GM23338 (cell line): ENCODE measurements at regions not wholly inside any gene's neighbourhood (a gene's known extent, or its start where the extent isn't known, plus 50 kb on each side); places are given as distances from the start of the nearest gene placed in this dataset.
"Not testable (repeated sequence)": the region's sequence is repeated elsewhere in the genome, so short reads cannot be mapped to it uniquely, and the experiment has no call there.

Source experiments
- ATAC-seq: fragments of 200-7000 bp; cut with Tn5 transposase; 3 replicates; pipeline ENCODE4 v1.9.1; 2020
- DNase-seq: peaks from one replicate; pipeline ENCODE4 v3.0.0-alpha.2; 2015; ENCODE audit warnings: low spot score
- H2AFZ ChIP-seq: fragments of 200-600 bp; sonication (generic); 2 replicates; pipeline ENCODE4 v1.8.0; 2016; ENCODE audit warnings: antibody characterized with exemption, mild to moderate bottlenecking, moderate library complexity
- H3F3A ChIP-seq: fragments of 200-600 bp; sonication (generic); replicated peaks from 2 replicates; pipeline ENCODE4 v1.8.0; 2017; ENCODE audit warnings: antibody characterized with exemption, mixed run types, low read depth
- H3K27ac ChIP-seq: fragments of 200-600 bp; sonication (generic); 2 replicates; pipeline ENCODE4 v1.6.1; 2016; ENCODE audit warnings: low read depth
- H3K27me3 ChIP-seq: fragments of 200-600 bp; sonication (generic); 2 replicates; pipeline ENCODE4 v1.8.0; 2016; ENCODE audit warnings: mild to moderate bottlenecking, mixed run types, moderate library complexity; ENCODE audit not compliant: insufficient read depth
- H3K36me3 ChIP-seq: fragments of 200-600 bp; sonication (generic); 2 replicates; pipeline ENCODE4 v1.8.0; 2016; ENCODE audit warnings: mild to moderate bottlenecking; ENCODE audit not compliant: insufficient read depth
- H3K4me1 ChIP-seq: fragments of 200-600 bp; sonication (generic); 2 replicates; pipeline ENCODE4 v1.8.0; 2016; ENCODE audit warnings: mild to moderate bottlenecking, moderate library complexity; ENCODE audit not compliant: insufficient read depth
- H3K4me2 ChIP-seq: fragments of 200-600 bp; sonication (generic); 2 replicates; pipeline ENCODE4 v1.7.1; 2017; ENCODE audit warnings: mixed run types
- H3K4me3 ChIP-seq: fragments of 200-600 bp; sonication (generic); 2 replicates; pipeline ENCODE4 v1.6.1; 2016; ENCODE audit warnings: mixed run types
- H3K79me2 ChIP-seq: fragments of 200-600 bp; sonication (generic); replicated peaks from 2 replicates; pipeline ENCODE4 v1.8.0; 2017; ENCODE audit warnings: mild to moderate bottlenecking; ENCODE audit not compliant: insufficient read depth
- H3K9me2 ChIP-seq: fragments of 200-600 bp; sonication (generic); 2 replicates; pipeline ENCODE4 v1.8.0; 2017; ENCODE audit not compliant: insufficient read depth
- H4K20me1 ChIP-seq: fragments of 200-600 bp; sonication (generic); replicated peaks from 2 replicates; pipeline ENCODE4 v1.8.0; 2017; ENCODE audit warnings: mild to moderate bottlenecking; ENCODE audit not compliant: insufficient read depth
- H3K27ac Mint-ChIP-seq: 2 replicates; pipeline ENCODE4 v1.8.0; 2020; ENCODE audit warnings: inconsistent platforms, mild to moderate bottlenecking, moderate library complexity, mixed read lengths
- H3K27me3 Mint-ChIP-seq: 3 replicates; pipeline ENCODE4 v1.8.0; 2022; ENCODE audit warnings: low read depth, mild to moderate bottlenecking, moderate library complexity, mixed read lengths, inconsistent platforms; ENCODE audit not compliant: insufficient read depth, poor library complexity
- H3K36me3 Mint-ChIP-seq: 3 replicates; pipeline ENCODE4 v1.8.0; 2021; ENCODE audit warnings: low read depth, mild to moderate bottlenecking, inconsistent platforms, moderate library complexity, mixed read lengths
- H3K4me1 Mint-ChIP-seq: 3 replicates; pipeline ENCODE4 v1.8.0; 2020; ENCODE audit warnings: mild to moderate bottlenecking, inconsistent platforms, mixed read lengths
- H3K4me3 Mint-ChIP-seq: 3 replicates; pipeline ENCODE4 v1.8.0; 2021; ENCODE audit warnings: moderate library complexity, mild to moderate bottlenecking, inconsistent platforms, mixed read lengths
- H3K9me3 Mint-ChIP-seq: 3 replicates; pipeline ENCODE4 v1.8.0; 2020; ENCODE audit warnings: moderate library complexity, mild to moderate bottlenecking, inconsistent platforms, mixed read lengths
- CREB1 ChIP-seq: fragments of 250-450 bp; sonication (Bioruptor Pico); IDR thresholded peaks from 2 replicates; pipeline ENCODE4 v1.5.0; 2020; ENCODE audit warnings: low read depth, mild to moderate bottlenecking, moderate library complexity
- ETS1 ChIP-seq: IDR thresholded peaks from 2 replicates; pipeline ENCODE4 v1.6.1; 2016; ENCODE audit warnings: antibody characterized with exemption
- NANOG ChIP-seq: IDR thresholded peaks from 2 replicates; pipeline ENCODE4 v1.6.1; 2016; ENCODE audit warnings: antibody characterized with exemption, borderline replicate concordance
- POLR2AphosphoS5 ChIP-seq: IDR thresholded peaks from 2 replicates; pipeline ENCODE4 v1.6.1; 2016; ENCODE audit warnings: antibody characterized with exemption, low read depth
- ZNF114 ChIP-seq: fragments of 250-450 bp; sonication (Bioruptor Pico); IDR thresholded peaks from 2 replicates; pipeline ENCODE4 v1.5.0; 2020; ENCODE audit warnings: mild to moderate bottlenecking, moderate library complexity
- TF ChIP-seq, protein P1 (sequence below): IDR thresholded peaks from one replicate; pipeline ENCODE4 v1.6.1; 2018; ENCODE audit warnings: antibody characterized with exemption; ENCODE audit not compliant: unreplicated experiment
- TF ChIP-seq, protein P2 (sequence below), 2 experiments: fragments of 200-600 bp in 1 of 2; sonication (generic) in 1 of 2; conservative IDR thresholded peaks; 2 replicates each; pipeline versions ENCODE4 v1.5.1 to v1.6.1; 2016 to 2017; ENCODE audit warnings: antibody characterized with exemption in 2 of 2, low read depth in 2 of 2, mild to moderate bottlenecking in 2 of 2, moderate library complexity in 1 of 2

DNA sequence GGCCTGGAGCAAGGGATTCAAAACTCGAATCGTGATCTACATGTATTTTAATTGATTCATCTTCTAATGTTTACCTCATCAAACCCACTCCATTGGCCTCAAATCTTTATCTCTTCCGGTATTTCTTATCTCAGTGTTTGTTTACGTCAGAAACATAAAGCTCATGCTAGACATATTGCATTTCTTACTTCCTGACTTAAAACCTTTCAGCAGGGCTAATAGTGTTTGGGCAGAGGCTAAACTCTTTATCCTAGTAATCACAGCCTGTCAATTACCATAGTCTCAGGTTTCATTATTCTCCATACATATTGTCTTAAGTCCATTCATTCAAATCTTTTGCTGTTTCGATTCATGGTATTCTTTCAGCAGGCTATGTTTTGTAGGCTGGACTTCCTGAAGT, 81.3 kb upstream of the AGR3 start:
- H3K36me3 ChIP-seq, result no peaks in the 10 kb centered on the region
- Mint-ChIP-seq H3K36me3 (peaks cover 10% of the 10 kb centered on the region; the same call in 1 of the 3 replicates), H3K4me3 (no peak overlapping the region), H3K4me1 (no peaks in the 10 kb centered on the region), H3K9me3 (peaks cover 15% of the 10 kb centered on the region), H3K27me3 (no peaks in the 10 kb centered on the region), H3K27ac (no peak overlapping the region)
- no peak overlapping the region for H3K4me3 ChIP-seq
- H3F3A ChIP-seq, result no peaks in the 10 kb centered on the region
- 0 out of 2 replicates have a peak, but pooled peaks cover 3% of the 10 kb centered on the region for H3K9me2 ChIP-seq
- no peaks in the 10 kb centered on the region for H4K20me1 ChIP-seq
- H3K27me3 ChIP-seq, result no peaks in the 10 kb centered on the region
- no peaks in the 10 kb centered on the region for H3K4me1 ChIP-seq
- TF ChIP-seq, protein P1, sequence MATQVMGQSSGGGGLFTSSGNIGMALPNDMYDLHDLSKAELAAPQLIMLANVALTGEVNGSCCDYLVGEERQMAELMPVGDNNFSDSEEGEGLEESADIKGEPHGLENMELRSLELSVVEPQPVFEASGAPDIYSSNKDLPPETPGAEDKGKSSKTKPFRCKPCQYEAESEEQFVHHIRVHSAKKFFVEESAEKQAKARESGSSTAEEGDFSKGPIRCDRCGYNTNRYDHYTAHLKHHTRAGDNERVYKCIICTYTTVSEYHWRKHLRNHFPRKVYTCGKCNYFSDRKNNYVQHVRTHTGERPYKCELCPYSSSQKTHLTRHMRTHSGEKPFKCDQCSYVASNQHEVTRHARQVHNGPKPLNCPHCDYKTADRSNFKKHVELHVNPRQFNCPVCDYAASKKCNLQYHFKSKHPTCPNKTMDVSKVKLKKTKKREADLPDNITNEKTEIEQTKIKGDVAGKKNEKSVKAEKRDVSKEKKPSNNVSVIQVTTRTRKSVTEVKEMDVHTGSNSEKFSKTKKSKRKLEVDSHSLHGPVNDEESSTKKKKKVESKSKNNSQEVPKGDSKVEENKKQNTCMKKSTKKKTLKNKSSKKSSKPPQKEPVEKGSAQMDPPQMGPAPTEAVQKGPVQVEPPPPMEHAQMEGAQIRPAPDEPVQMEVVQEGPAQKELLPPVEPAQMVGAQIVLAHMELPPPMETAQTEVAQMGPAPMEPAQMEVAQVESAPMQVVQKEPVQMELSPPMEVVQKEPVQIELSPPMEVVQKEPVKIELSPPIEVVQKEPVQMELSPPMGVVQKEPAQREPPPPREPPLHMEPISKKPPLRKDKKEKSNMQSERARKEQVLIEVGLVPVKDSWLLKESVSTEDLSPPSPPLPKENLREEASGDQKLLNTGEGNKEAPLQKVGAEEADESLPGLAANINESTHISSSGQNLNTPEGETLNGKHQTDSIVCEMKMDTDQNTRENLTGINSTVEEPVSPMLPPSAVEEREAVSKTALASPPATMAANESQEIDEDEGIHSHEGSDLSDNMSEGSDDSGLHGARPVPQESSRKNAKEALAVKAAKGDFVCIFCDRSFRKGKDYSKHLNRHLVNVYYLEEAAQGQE, result no peak
- no peak for TF ChIP-seq ETS1
- TF ChIP-seq POLR2AphosphoS5, result no peak
- no peak for TF ChIP-seq CREB1 (CRISPR knock-in tag)
- no peak for TF ChIP-seq NANOG
- TF ChIP-seq, protein P2, sequence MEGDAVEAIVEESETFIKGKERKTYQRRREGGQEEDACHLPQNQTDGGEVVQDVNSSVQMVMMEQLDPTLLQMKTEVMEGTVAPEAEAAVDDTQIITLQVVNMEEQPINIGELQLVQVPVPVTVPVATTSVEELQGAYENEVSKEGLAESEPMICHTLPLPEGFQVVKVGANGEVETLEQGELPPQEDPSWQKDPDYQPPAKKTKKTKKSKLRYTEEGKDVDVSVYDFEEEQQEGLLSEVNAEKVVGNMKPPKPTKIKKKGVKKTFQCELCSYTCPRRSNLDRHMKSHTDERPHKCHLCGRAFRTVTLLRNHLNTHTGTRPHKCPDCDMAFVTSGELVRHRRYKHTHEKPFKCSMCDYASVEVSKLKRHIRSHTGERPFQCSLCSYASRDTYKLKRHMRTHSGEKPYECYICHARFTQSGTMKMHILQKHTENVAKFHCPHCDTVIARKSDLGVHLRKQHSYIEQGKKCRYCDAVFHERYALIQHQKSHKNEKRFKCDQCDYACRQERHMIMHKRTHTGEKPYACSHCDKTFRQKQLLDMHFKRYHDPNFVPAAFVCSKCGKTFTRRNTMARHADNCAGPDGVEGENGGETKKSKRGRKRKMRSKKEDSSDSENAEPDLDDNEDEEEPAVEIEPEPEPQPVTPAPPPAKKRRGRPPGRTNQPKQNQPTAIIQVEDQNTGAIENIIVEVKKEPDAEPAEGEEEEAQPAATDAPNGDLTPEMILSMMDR (conservative IDR thresholded peaks at IDR 0.05; ENCODE audit: low read depth in 2 of 2), result no peak
- TF ChIP-seq ZNF114 (CRISPR knock-in tag), result no peak
- DNase-seq, result no peak
- H3K79me2 ChIP-seq, result no peaks in the 10 kb centered on the region
- H3K4me2 ChIP-seq, result no peak overlapping the region
- H3K27ac ChIP-seq, result no peak overlapping the region
- no peak overlapping the region for H2AFZ ChIP-seq
- no peak for ATAC-seq

- not testable (repeated sequence) for DNase-seq, H3K4me2 ChIP-seq, H3K27me3 ChIP-seq, H3K79me2 ChIP-seq, H3K4me3 ChIP-seq, ATAC-seq, H4K20me1 ChIP-seq, H3K9me2 ChIP-seq, H3K9me3 Mint-ChIP-seq, H3K4me1 Mint-ChIP-seq, H3F3A ChIP-seq, H3K36me3 Mint-ChIP-seq, H3K27me3 Mint-ChIP-seq, H3K27ac ChIP-seq, H3K36me3 ChIP-seq, H2AFZ ChIP-seq, H3K4me3 Mint-ChIP-seq, H3K4me1 ChIP-seq, H3K27ac Mint-ChIP-seq
Measured at GRCh38 chr7:16965697-16966096, 83.9 kb upstream of the AGR3 start.
